GM18517 (cell line): ENCODE measurements at regions not wholly inside any gene's neighbourhood (a gene's known extent, or its start where the extent isn't known, plus 50 kb on each side); places are given as distances from the start of the nearest gene placed in this dataset.

ENCODE experiments used
- ATAC-seq: cut with Tn5 transposase; IDR thresholded peaks from one replicate; pipeline ENCODE4 v1.9.1; 2021; ENCODE audit warnings: mild to moderate bottlenecking, moderate library complexity; ENCODE audit not compliant: unreplicated experiment

- no peak for ATAC-seq
Observed at GRCh38 chr2:235139956-235140800, 188.4 kb downstream of the SH3BP4 start.

- no peak for ATAC-seq
Observed at GRCh38 chr2:235140801-235141081, 188.9 kb downstream of the SH3BP4 start.

- no peak for ATAC-seq
Observed at GRCh38 chr2:235141411-235142128, 189.8 kb downstream of the SH3BP4 start.

GRCh38 chr2:235142601-235143000 is 190.8 kb downstream of the SH3BP4 start:
- no peak for ATAC-seq

- no peak for ATAC-seq
Observed at GRCh38 chr2:235143789-235144188, 192.0 kb downstream of the SH3BP4 start.

- no peak for ATAC-seq
Observed at GRCh38 chr2:235144291-235144690, 192.5 kb downstream of the SH3BP4 start.

GRCh38 chr2:235146206-235146605 is 194.4 kb downstream of the SH3BP4 start:
- ATAC-seq: no peak

- ATAC-seq: no peak
Observed at GRCh38 chr2:235146871-235147565, 195.2 kb downstream of the SH3BP4 start.

GRCh38 chr2:235148201-235149170 is 196.7 kb downstream of the SH3BP4 start:
- no peak for ATAC-seq

GRCh38 chr2:235149240-235149659 is 197.4 kb downstream of the SH3BP4 start:
- ATAC-seq: no peak

- no peak for ATAC-seq
Observed at GRCh38 chr2:235149736-235150135, 197.9 kb downstream of the SH3BP4 start.

- ATAC-seq: no peak
Observed at GRCh38 chr2:235151152-235151551, 199.3 kb downstream of the SH3BP4 start.

- ATAC-seq: no peak
Observed at GRCh38 chr2:235155163-235155562, 203.3 kb downstream of the SH3BP4 start.

GRCh38 chr2:235156055-235156454 is 204.2 kb downstream of the SH3BP4 start:
- ATAC-seq: no peak

GRCh38 chr2:235157746-235158482 is 206.1 kb downstream of the SH3BP4 start:
- ATAC-seq: no peak

- no peak for ATAC-seq
Observed at GRCh38 chr2:235160281-235160810, 208.5 kb downstream of the SH3BP4 start.

- ATAC-seq: no peak
Observed at GRCh38 chr2:235161565-235161964, 209.7 kb downstream of the SH3BP4 start.

GRCh38 chr2:235162082-235162836 is 210.4 kb downstream of the SH3BP4 start:
- ATAC-seq: no peak

- no peak for ATAC-seq
Observed at GRCh38 chr2:235162837-235163197, 211.0 kb downstream of the SH3BP4 start.
